C4-2B (cell line): ENCODE measurements at regions not wholly inside any gene's neighbourhood (a gene's known extent, or its start where the extent isn't known, plus 50 kb on each side); places are given as distances from the start of the nearest gene placed in this dataset.
"Not testable (repeated sequence)": the region's sequence is repeated elsewhere in the genome, so short reads cannot be mapped to it uniquely, and the experiment has no call there.

Experiments used
- H3K27ac ChIP-seq: fragments of 450-650 bp; 2 replicates; pipeline ENCODE4 v1.5.1; 2017
- CTCF ChIP-seq: fragments of 450-650 bp; conservative IDR thresholded peaks from 2 replicates; pipeline ENCODE4 v1.5.1; 2017; ENCODE audit warnings: mild to moderate bottlenecking
- ZFX ChIP-seq: fragments of 450-650 bp; IDR thresholded peaks from 2 replicates; pipeline ENCODE4 v1.6.1; 2017

- H3K27ac ChIP-seq, result no peak overlapping the region
- TF ChIP-seq ZFX (no peak), CTCF (no peak)
These were observed 70.2 kb upstream of the CCDC167 start for GRCh38 chr6:37569743-37570481.

GRCh38 chr6:37569317-37569716 lies 69.6 kb upstream of the CCDC167 start:
- no peak for TF ChIP-seq CTCF
- no peak for TF ChIP-seq ZFX
- no peak overlapping the region for H3K27ac ChIP-seq

- H3K27ac ChIP-seq, result no peak overlapping the region
- no peak for TF ChIP-seq CTCF
- TF ChIP-seq ZFX, result no peak
These were observed 67.3 kb upstream of the CCDC167 start for GRCh38 chr6:37566950-37567349.

GRCh38 chr6:37566111-37566949 lies 66.6 kb upstream of the CCDC167 start:
- H3K27ac ChIP-seq, result no peak overlapping the region
- TF ChIP-seq ZFX (no peak), CTCF (peak; percentile 95)

- no peak overlapping the region for H3K27ac ChIP-seq
- TF ChIP-seq ZFX (no peak), CTCF (no peak)
These were observed 65.8 kb upstream of the CCDC167 start for GRCh38 chr6:37565267-37566110.

- not testable (repeated sequence) for H3K27ac ChIP-seq
These were observed 63.2 kb upstream of the CCDC167 start for GRCh38 chr6:37562926-37563288.

GRCh38 chr6:37561361-37561760 lies 61.7 kb upstream of the CCDC167 start:
- TF ChIP-seq CTCF (no peak), ZFX (no peak)
- no peak overlapping the region for H3K27ac ChIP-seq
